GM21576 (cell line): ENCODE measurements at regions not wholly inside any gene's neighbourhood (a gene's known extent, or its start where the extent isn't known, plus 50 kb on each side); places are given as distances from the start of the nearest gene placed in this dataset.

Experiments
- ATAC-seq: cut with Tn5 transposase; IDR thresholded peaks from one replicate; pipeline ENCODE4 v1.9.1; 2021; ENCODE audit warnings: mild to moderate bottlenecking, moderate library complexity; ENCODE audit not compliant: unreplicated experiment

GRCh38 chr11:45448561-45448960 is 162.4 kb upstream of the SYT13 start:
- no peak for ATAC-seq

DNA sequence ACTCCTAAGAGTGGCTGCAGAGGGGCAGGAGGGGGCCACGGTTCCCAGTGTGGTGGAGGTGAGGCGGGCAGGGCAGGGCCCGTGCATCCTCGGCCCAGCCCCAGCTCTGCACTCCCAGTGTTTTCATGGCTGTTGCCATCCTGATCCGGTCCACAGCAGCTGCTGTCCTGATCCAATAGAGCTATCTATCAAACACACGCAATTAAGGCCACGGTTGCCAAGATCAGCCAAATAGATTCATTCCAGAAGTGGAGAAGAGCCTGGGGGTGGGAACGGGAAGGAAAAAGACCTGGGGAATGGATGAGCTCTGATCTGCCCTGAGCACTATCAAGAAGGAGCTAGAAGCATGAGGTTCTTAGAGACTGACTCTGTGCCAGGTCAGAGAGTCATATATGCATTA is 160.9 kb upstream of the SYT13 start:
- no peak for ATAC-seq

- ATAC-seq = no peak
Measured at GRCh38 chr11:45446434-45446833, 160.3 kb upstream of the SYT13 start.

DNA sequence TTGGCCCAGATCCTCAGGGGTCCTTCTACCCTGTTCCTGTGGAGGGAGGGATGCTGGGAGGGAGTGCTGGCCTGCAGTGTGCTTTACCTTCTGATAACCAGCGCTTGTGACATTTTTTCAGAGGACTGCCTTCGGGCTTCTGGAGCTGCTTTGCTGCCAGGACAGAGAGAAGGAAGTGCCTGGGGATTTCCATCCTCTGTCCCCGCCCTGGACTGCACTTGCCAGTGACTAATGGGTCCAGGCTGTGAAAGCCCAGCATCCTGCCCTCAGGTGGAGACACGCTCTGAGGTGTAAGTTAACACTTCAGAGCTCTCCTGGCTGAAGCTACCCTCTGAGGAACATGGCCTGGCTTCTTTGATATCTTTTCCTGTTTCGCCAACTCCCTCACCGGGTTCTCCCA is 158.7 kb upstream of the SYT13 start:
- ATAC-seq = no peak

DNA sequence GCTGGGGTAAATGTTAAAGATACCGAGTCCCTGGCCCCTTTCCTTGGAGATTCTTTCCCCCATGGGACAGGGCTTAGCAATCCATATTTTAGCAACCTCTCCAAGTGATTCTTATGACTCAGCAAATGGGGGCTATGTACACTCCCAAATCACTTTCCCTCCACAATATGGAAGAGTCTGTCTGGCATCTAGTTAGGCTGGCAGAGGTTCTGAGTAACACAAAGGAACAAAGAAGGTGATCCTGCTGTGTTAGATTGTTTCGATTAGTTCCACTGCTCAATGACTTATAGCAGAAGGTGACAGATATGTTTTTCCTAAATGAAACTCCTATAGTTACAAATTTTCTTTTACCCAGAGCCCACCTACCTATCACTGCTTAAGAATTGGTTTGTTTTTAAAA is 154.0 kb upstream of the SYT13 start:
- no peak for ATAC-seq

DNA sequence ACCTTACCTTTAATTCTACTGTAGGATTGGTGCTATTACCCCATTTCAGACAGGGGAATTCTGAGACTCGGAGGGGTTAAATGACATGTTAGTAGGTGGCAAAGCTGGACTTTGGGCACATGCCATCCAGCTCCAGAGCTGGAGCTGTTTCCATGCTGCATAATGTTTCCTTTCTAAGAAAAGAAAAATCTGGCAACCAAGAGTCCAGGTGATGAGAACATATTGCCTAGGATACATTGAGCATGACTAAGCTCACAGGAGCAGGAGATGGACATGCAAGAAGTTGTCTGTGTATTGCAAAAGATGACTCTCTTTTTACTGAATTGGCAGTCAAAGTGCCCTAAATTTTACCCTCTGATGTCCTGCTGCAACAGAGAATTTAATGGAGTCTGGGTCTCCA is 150.8 kb upstream of the SYT13 start:
- ATAC-seq = no peak

- no peak for ATAC-seq
Measured at GRCh38 chr11:45436118-45436517, 150.0 kb upstream of the SYT13 start.

GRCh38 chr11:45435706-45436105 is 149.6 kb upstream of the SYT13 start:
- no peak for ATAC-seq

GRCh38 chr11:45432910-45433309 is 146.8 kb upstream of the SYT13 start:
- no peak for ATAC-seq

GRCh38 chr11:45432100-45432499 is 146.0 kb upstream of the SYT13 start:
- ATAC-seq = no peak

GRCh38 chr11:45431046-45432018 is 145.2 kb upstream of the SYT13 start:
- no peak for ATAC-seq

DNA sequence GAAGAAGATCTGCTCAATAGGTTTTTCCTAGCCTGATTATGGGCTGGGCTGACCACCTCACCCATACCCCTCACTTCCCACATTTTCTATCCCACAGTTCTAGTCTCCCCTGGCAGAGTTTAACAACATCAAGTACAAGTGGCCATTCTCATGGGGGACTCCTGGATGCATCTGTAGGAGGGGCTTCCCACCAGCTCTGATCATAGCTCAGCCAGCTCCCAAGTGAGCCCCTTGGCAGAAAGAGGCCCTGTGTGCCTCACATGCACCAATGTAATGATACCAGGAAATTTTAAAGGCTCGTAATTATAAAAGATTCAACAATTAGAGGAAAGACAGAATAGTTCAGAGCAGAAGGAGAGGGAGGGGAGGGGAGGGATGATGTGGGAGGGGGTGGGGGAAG is 144.2 kb upstream of the SYT13 start:
- ATAC-seq = no peak

GRCh38 chr11:45429719-45430118 is 143.6 kb upstream of the SYT13 start:
- no peak for ATAC-seq

DNA sequence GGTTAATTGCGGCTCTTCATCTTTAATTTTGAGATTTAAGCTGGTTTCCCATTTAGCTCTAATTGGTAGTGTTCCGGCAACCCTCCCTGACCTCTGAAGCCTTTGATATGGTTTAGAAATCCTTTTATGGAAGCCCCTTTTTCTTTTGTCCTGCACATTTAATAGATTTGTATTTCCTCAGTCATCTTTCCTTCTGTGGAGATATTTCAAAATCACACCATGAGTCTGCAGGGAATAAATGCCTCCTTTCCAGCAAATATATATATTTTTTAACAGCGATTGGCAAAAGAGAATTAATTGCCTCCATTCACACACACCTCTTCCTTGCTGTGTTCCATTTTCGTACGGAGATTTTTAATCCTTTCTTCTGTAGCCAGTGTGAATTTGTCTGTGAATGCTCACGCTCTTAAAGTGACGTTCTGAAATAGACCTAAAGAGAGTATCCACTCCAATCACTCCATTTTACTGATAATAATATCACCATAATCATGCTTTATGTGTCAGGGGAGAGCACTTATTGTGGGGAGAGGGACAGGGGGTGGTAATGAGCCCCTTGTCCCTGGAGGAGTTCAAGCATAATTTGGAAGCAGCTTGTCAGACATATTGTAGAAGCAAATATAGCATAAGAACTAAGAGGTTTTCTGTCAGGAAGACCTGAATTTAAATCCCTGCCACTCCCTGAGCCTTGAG is 142.5 kb upstream of the SYT13 start:
- no peak for ATAC-seq

- no peak for ATAC-seq
Measured at GRCh38 chr11:45428116-45428515, 142.0 kb upstream of the SYT13 start.

- ATAC-seq = no peak
Measured at GRCh38 chr11:45424411-45425180, 138.5 kb upstream of the SYT13 start.

DNA sequence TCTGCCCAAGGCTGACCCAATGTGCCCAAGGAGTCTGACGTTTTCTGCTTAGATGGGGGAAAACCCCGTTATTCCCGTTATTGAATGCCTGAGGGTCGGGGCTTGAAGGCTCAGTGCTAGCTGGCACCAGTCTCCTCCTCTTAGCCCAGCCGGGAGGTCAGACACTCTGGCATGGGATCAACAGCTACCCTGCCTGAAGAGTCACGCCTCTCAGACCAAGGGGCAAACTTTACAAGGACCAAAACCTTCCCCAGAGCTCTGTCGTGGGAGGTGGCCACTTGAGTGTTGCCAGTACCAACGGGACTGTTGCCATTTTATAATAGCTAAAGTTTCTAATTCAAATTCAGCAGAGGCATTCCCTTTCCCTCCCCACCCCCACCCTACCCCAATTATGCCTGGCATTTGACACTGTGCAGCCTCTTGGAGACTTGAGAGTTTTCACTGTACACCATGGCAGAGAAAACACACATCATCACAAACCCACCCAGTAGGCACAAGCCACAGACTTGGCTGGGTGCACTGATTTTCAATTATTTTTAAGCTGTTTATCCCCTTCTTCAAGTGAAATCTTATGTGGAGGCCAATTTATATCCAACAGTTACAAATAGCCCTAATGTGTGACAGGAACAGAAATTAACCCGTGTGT is 137.5 kb upstream of the SYT13 start:
- ATAC-seq = no peak

DNA sequence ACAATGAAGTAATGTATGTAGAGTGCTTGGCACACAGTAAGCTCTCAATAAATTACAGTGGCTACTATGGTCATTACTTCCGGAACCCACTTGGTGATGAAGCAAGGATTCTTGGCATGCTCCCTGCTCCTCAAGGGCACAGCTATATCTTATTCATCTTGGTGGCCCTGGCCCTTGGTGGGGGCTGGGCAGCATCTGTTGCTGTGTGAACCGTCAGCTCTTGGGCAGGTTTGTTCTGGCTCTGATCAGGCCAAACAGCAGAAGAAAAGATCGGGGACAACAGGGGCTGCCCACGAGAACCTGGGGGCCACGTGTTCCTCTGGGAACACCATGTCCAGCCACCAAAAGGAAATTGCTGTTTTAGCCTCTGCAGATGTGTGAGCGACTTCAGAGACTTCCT is 136.9 kb upstream of the SYT13 start:
- ATAC-seq = no peak

DNA sequence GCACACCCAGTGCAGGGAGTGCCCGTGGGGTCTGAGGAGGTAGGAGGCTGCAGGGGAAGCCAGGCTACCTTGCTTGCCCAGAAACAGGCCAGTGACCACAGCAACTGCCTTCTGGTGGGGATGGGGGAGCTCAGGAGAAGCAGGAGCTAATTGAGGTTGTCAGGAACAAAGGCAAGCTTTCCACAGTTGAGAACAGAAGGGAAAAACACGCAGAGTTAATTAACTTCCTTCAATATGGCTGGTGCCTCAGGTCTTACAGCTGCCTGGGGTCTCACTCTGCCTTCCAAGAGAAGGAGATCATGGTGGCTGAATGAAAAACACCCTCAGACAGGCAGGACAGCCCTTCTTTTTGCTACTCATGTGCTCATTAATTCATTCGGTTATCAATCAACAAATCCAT is 127.9 kb upstream of the SYT13 start:
- ATAC-seq = no peak

GRCh38 chr11:45413156-45413858 is 127.2 kb upstream of the SYT13 start:
- no peak for ATAC-seq
